Anterior cingulate cortex (tissue), 58 donors: ENCODE measurements at regions not wholly inside any gene's neighbourhood (a gene's known extent, or its start where the extent isn't known, plus 50 kb on each side); places are given as distances from the start of the nearest gene placed in this dataset.
"Not testable (repeated sequence)": the region's sequence is repeated elsewhere in the genome, so short reads cannot be mapped to it uniquely, and the experiment has no call there.

Experiments used
- DNase-seq, 58 donors: peaks; one replicate each; lab custom pipeline; 2025; lab: John Stamatoyannopoulos, UW

DNA sequence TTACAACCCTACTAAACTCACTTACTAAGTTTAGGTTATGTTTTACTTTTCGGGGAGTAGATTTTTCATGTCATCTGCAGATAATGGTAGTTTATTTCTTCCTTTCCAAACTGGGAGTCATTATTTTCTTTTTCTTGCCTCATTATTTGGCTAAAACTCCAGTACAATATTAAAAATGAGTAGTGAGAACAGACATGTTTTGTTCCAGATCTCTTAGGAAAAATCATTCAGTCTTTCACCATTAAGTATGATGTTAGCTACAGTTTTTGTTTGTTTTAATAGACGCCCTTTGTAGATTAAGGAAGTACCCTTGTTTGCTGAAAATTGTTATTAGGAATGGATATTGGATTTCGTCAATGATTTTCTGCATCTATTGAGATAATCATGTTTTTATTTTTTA lies 472.0 kb upstream of the PAPPA start:
- no peak for DNase-seq

DNA sequence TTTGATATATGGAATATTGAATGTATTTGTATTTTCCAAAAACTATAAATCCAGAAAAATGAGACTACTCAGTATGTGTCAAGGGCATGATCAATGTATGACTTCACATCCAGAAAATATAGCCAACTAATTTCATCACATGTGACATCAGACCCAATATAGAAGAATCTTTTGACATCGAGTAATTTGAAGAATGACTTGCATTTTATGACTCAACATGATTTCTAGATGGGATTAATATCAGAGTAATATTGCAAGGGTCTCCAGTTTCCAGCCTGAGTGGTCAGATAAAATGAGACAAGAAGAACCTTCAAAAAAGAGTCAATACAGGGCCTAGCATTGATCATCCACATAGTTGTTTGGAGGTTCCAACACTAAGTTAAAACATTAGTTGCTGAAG lies 467.5 kb upstream of the PAPPA start:
- DNase-seq, result no peak

DNA sequence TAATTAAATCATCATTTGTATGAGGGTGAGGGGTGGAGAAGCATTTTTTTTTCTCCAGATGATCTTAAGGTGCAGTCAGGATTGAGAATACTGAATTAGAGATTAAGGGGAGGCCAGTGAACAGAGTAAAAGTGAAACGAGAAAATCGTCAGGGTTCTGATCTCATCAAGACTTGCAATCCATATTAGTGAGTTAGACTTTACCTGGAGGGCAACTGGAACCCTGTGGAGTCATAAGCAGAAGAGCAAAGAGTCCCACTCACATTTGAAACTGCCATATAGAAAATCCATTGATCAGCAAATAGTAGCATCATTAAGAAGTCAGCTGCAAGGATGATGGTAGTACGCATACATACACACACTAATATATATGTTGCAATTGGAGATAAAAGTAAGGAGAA lies 466.2 kb upstream of the PAPPA start:
- DNase-seq, result no peak

DNA sequence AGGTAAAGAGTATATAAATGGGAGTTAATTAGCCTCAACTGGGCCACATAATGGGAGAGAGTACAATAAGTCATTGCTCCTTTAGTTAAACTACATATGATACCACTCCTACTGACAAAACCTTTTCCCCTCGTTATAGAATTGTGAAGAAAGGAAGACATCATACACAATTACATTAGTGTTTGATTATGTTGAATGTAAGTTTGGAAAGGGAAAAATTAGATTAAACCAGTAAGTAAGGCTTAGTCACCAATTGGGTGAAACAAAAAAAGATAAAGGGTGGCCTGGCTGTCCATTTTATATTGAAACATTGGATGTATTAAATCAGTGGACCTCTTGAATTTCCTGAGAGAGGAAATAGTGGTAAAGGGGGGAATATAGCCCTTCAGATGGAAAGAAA lies 464.3 kb upstream of the PAPPA start:
- DNase-seq, result no peak

DNA sequence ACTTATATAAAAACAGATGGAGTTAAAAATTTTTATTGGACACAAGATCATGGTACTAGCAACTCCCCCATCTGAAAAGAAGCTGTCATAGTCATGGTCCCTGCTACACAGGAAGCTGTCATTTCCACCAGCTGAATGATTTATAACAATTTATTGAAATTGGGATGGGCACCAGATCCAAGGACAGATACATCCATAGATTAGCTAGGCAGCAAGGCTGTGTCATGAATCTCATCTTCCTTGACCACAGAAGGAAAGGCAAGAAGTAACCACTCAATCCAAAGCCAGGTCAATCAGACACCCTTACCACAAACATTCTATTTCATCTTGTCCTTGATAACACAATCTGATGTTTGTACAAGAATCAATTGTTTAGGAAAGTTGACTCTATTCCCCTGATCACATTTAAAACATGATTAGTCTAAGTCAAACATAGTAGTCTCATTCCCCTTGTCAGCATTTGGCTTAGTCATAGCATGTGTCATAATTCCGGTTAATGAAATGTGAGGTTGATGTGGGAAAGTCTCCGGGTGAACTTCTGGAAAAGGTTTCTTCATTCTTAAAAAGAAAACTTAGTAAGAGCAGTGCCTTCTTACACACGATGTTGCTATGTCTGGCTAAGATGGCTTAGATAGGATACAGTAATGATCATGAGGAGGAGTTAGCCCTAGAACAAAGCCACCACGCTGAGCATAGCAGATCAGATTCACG lies 462.6 kb upstream of the PAPPA start:
- no peak for DNase-seq

DNA sequence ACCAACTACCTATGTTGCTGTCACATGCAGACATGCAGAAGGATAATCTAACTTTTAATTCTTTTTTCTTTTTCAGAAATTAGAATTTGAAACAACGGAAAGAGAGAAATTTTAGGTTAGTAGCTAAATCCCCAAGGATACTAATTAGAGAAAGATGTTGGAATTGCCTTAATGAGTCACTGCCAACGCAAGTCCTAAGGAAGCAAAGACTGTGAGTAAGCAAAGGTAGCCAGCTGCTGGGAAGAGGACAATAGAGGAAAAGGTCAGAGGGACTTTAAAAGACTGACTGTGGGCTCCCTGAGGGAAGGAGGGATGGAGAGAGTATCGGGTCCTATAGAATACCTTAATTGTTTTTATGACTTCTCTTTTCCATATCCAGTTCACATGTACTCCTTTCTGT lies 461.9 kb upstream of the PAPPA start:
- DNase-seq, result no peak

DNA sequence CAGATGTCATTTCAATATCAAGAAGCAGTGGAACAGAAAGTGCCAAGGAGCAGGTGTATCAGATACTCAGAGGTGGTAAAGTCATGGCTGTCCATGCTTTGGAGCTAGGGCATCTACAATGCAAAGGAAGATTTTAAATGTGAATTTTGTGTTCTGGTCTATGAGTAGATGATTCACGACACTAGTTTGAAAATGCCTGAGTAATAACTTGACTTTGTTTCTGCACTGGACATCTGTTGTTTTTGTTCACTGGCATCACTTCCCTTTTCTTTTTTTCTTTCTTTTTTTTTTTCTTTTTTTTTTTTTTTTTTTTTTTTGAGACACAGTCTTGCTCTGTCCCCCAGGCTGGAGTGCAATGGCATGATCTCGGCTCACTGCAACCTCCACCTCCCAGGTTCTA lies 460.7 kb upstream of the PAPPA start:
- DNase-seq, result not testable (repeated sequence)

DNA sequence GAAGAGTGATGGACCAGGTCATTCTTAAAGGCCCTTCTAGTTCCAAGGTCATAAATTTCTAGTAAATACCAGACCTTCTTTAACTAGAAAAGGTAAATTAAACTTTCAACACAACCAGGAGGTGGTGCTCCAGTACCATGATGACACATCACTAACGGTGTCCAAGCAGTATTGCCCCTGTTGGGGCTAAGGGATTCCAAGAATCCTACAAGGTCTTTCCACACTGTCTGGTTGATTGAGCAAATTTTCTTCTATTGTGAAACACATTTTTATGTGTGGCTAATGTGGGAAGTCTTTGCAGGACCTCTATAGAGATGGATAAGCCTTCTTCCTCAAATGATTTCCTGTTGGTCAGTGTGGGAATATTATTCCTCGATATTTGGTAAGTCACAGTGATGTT lies 459.6 kb upstream of the PAPPA start:
- DNase-seq, result peak in 1 of 58 donors; percentile 2

DNA sequence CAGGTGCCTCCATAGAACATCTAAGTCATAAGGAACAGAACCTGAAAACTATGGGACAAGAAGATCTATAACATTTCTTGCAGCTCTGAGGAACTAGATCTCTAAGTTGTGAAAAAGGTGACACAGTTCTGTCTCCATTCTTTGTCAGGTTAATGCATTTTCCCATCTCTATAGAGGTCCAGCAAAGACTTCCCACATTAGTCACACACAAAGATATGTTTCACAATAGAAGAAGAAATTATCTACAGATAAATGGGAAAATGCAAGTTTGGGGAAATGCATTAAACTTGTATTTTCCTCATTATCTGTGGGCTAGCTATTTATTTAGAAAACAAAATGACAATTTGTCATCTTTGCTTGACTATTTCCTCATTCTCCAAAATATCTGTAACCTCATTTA lies 458.6 kb upstream of the PAPPA start:
- no peak for DNase-seq

DNA sequence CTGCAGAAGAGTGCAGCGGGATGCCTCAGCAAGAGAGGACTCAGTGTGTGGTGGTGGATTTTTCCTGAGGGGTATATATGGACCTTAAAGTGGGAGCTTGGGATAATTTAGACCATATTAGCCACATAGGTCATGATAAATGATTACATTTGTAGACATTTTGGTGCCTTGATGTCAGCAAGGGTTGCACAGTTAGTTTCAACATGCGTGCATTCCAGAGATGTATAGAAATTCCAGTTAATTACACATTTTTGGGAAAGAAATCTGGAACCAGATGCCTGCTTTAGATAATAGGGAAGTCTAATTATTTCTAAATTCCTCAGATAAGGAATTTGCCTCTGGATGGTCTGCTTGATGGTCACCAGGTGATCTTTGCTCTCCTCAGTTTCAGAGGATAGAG lies 440.6 kb upstream of the PAPPA start:
- DNase-seq, result no peak

DNA sequence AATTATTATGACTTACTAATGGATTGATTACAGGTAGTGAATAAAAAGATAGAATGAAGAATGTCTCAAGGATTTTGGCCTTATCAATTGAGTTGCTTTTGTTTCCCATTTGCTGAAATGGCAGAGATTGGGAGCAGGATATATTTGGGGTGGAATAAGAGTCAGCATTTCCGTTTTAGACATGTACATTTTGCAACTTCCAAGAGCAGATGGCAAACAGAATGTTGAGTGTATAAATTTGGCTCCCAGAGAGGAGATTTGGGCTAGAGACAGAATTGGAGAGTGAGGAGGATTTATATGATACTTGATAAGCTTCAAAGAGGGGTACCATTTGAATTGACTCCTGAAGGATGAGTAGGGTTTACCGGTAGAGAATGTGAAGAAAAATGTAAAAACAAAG lies 437.9 kb upstream of the PAPPA start:
- DNase-seq, result peak in 2 of 58 donors; percentile 1 to 2

DNA sequence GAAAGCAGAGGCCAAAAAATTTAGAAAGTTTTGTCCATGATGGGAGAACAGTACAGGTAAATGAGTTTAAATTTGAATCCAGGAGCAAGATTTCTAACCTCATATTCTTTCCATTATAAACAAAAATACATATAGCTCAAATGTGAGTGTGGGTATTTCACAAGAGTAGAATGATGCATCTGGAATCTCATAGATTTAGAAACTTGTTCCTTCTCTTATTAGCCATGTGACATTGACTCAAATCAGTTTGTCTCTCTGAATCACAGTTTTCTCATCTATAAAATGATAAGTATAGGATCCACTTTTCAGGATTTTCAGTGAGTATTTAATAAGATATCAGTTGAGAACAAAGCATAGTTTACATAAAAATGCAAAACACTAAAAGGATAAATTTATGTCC lies 436.3 kb upstream of the PAPPA start:
- DNase-seq, result no peak

DNA sequence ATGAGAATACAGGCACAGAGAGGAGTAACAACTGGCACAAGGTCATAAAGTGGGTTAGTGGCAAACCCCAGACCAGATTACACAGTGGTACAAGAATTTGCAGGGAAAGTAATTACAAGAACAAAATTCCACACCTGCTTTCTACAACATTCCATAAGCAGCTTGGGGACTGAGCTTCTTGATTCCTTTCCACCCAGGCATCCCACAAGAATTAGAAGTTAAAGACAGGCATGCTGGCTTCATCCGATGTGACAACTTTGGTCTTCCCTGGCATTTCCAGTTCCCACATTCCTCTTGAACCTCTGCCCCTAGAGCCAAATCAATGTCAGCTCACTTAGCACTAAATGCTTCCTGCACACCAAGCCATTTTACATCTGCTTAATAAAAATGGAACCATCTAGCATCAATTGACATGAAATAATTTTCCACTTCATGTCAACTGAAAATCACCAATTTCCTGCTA lies 435.8 kb upstream of the PAPPA start:
- DNase-seq, result no peak

DNA sequence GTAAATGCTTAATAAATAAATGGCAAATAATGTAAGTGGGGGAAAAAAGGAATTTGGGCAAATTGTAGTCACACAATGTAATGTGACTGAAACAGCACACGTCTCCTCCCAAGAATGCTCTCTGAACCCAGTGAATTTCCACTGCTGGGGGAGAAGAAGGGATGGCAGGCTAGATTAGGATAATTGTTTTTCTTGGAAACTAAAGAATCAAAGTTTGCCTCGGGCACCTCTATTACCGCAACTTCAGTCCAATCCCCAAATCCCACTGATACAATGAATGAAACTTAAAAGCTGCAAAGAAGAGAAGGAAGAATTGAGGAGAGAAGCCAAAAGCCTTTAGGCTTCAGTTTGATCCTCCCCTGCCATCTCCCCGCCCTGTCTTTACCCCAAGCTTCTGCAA lies 423.2 kb upstream of the PAPPA start:
- no peak for DNase-seq

DNA sequence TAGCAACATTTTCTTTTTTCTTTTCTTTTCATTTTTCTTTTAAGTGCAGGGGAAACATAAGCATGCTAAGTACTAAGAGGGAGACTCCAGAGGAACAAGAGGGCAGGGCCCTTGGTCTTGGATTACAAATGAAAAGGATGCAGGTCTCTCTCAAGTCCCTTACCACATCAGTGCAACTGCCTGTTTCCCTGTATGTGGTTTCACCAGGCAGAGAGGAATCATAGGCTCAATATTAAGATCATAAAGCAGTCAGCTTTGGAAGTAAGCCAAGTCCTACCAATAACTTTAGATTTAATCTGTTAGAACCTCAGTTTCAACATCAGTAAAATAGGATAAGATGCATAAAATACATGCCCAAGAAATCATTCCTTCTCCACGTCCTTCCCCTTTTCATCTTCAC lies 422.7 kb upstream of the PAPPA start:
- DNase-seq, result no peak

DNA sequence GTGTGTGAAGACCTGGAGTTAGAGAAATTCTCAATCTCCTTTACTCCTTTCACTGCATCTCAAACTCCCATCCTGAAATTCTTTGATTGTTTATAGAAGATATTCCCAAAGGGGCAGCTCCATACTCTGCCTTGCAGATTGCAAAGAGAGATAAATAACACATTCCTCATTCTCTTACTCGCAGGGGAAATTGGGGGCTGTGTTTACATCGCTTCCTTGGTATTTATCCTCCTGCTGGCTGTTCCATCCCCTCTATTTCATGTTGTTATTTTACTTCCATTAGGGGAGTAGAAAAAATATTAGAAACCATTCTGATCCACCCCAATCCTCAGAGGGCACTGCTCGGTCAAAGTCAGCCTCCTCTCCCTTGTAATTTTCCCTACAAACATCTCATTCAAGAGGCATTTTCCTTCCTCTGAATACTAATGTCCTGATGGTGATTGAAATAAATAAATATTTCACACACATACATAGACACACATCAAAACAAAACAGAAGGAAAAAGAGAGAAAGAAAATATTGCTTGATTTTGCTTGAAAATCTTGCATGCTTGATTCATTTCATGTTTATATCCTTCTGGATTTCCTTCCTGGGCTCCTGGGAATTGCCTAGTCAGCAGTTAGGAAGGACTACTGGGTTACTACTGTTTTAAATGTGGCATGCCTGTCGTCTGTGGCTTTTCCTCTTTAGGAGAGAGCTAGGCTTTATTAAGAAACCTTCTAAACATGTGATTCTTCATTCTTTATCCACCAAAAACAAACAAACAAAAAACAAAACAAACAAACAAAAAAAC lies 420.1 kb upstream of the PAPPA start:
- DNase-seq, result no peak

DNA sequence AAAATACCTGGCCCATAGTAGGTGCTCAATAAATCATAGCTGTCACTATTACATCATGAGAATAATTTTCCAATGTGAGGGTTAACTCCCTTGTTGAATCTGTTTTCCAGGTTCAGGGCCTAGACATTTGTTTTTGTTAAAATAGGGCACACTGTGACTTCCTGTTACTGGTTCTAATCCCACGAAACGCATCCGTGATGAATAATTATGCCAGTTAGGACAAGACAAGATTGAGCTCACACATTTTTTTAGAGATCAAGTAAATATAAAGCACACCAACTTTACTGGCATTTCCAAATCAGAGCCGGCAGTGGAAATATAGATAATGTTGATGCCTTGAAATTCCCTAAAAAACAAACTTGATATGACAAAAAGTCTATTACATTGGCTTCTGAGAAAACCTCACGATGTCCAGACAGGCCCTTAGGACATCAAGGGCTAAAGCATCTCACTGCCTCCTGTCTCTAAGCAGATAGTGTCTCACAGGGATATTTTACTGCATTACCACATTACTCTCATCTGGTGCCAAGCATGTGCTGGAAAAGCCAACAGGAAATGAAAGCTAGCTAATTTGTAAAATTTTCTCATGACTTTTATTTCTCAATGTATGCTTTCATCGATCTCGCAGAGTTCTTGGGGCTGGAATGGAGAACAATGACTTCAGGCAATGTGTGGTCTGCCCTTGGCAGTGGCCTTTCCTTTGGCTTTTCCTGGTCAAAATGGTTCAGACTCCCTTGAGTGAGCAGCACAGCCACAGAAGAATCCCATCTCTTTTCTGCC lies 414.3 kb upstream of the PAPPA start:
- no peak for DNase-seq

DNA sequence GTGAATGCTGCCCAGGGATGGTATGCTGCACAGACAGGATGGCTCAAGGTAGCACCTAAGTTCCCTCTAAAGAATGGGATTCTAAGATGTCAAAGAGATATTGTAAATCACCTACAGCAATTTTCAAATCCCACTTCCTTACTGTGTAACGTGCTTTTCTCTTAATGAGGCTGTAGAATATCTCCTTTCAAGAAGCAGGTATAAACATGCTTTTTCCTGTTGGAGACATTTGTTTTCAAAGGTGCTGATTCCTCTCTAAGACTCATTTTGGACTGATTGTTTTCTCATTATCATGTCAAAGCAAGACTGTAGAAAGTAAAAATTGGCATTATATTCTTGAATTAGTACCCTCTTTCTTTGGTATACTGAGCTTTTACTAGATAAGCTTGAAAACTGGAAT lies 412.6 kb upstream of the PAPPA start:
- no peak for DNase-seq

DNA sequence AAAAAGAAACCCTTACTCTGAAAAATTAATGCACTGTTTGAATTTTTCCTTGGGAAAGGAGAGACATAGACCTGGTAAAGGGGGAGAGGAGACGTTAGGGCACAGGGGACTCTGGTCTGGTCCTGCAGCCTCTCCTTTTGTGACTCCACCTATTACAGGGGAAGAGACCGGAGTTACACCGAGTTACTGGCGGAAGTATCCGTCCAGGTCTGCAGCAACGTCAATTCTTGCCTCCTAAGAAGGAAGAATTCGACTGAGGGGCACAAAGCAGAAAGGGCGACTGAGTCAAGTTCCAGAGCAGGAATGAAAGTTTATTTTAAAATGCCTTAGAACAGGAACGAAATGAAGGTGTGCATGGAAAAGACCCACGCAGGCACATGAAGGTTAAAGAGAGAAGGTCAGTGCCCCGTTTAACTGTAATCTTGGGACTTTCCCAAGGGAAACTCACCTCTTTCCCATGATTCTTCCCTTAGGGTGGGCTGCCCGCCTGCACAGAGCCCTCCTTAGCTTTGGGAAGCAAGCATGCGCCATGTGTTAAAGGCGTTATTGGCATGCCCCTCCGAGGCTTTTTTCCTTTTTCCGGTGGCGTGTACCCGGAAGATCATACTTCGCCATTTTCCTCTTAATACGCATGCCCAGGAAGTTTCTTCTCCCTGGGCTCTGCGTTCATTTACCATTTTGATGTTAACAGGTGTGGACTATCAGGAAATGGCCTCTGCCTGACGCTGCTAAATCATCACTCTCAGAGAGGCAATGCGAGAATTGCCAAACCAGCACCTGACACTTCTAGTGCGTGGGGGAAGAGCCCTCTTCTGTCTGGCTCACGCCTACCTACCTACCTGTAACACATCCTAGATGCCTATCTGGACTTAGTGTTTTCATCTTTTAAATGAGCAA lies 409.6 kb upstream of the PAPPA start:
- DNase-seq, result no peak

DNA sequence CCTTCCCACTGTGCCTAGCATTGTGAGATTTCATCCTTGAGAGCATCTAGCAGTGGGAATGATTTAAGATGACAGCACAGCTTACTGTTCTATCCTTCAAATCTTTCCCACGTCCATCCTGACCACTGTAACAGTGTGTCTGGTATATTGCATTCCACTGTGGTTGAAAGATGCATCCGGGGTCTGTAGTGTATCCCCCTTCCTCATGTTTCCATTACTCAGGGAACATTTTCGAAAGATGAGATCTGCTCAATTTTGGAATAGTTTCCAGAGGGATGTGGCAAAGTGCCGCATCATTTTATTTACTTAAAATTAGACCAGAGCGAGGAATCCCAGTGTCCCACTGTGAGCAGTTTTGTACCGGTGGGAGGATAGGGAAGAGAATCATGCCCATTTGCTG lies 407.1 kb upstream of the PAPPA start:
- DNase-seq, result no peak
